GM23248 (cell line): ENCODE measurements at regions not wholly inside any gene's neighbourhood (a gene's known extent, or its start where the extent isn't known, plus 50 kb on each side); places are given as distances from the start of the nearest gene placed in this dataset.

Source experiments
- EZH2 ChIP-seq: fragments of 200-600 bp; sonication (generic); IDR thresholded peaks from 2 replicates; pipeline ENCODE4 v1.6.1; 2018; ENCODE audit warnings: antibody characterized with exemption, mild to moderate bottlenecking; ENCODE audit not compliant: insufficient read depth, poor library complexity, severe bottlenecking
- EZH2phosphoT487 ChIP-seq: fragments of 200-600 bp; sonication (generic); IDR thresholded peaks from 2 replicates; pipeline ENCODE4 v1.6.1; 2018; ENCODE audit warnings: antibody characterized with exemption, moderate library complexity, mild to moderate bottlenecking, low read depth; ENCODE audit not compliant: insufficient read depth

- TF ChIP-seq EZH2phosphoT487 (no peak), EZH2 (no peak)
These were observed 72.4 kb upstream of the NXT1 start for GRCh38 chr20:23278172-23278571.
